Brain microvascular endothelial cell (primary cell): ENCODE measurements at regions not wholly inside any gene's neighbourhood (a gene's known extent, or its start where the extent isn't known, plus 50 kb on each side); places are given as distances from the start of the nearest gene placed in this dataset.

Source experiments
- DNase-seq: peaks from one replicate; pipeline ENCODE4 v3.0.0-alpha.2; 2020
- H3K27ac ChIP-seq: fragments of 250-450 bp; sonication (Bioruptor Pico); 2 replicates; pipeline ENCODE4 v1.5.1; 2020; ENCODE audit warnings: mild to moderate bottlenecking, moderate library complexity
- H3K27me3 ChIP-seq: fragments of 250-450 bp; sonication (Bioruptor Pico); replicated peaks from 2 replicates; pipeline ENCODE4 v1.5.1; 2020; ENCODE audit warnings: mild to moderate bottlenecking
- H3K36me3 ChIP-seq: fragments of 250-450 bp; sonication (Bioruptor Pico); replicated peaks from 2 replicates; pipeline ENCODE4 v1.5.1; 2020; ENCODE audit warnings: mild to moderate bottlenecking
- H3K4me3 ChIP-seq: 2 replicates; pipeline ENCODE4 v1.5.1; 2011; ENCODE audit warnings: low read depth, mild to moderate bottlenecking, control low read depth, low read length, moderate library complexity
- in situ Hi-C: cut with HindIII; loops from 2 replicates; pipeline ENCODE4 v1.10.0; 2017; ENCODE audit warnings: low sequenced_read_pairs, low pct_ligation_motif_present
- TF ChIP-seq, protein P1 (sequence below): IDR thresholded peaks from 2 replicates; pipeline ENCODE4 v1.5.1; 2011; ENCODE audit warnings: low read depth, mild to moderate bottlenecking, moderate library complexity, low read length, control low read depth, inconsistent platforms; ENCODE audit errors: missing control alignments

DNA sequence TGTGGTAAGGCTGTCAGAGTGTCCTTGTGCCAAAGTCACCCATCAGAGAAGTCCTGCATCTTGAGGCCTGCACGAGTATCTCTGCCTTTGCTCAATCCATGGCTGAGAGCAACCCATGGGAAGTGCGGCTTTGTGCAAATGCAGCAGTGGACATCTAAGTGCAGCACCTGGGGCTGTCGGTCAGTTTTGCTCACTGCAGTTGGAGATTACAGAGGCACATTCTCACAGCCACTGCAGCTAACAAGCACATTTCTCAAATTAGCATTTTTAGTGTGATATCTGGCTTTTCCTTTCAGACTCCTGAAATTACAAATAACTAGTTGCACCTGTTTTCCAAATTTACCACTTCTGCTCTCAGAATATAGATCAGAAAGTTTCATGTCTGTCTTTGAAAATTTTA, 81.5 kb upstream of the DAZL start:
- TF ChIP-seq, protein P1, sequence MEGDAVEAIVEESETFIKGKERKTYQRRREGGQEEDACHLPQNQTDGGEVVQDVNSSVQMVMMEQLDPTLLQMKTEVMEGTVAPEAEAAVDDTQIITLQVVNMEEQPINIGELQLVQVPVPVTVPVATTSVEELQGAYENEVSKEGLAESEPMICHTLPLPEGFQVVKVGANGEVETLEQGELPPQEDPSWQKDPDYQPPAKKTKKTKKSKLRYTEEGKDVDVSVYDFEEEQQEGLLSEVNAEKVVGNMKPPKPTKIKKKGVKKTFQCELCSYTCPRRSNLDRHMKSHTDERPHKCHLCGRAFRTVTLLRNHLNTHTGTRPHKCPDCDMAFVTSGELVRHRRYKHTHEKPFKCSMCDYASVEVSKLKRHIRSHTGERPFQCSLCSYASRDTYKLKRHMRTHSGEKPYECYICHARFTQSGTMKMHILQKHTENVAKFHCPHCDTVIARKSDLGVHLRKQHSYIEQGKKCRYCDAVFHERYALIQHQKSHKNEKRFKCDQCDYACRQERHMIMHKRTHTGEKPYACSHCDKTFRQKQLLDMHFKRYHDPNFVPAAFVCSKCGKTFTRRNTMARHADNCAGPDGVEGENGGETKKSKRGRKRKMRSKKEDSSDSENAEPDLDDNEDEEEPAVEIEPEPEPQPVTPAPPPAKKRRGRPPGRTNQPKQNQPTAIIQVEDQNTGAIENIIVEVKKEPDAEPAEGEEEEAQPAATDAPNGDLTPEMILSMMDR: no peak
- H3K36me3 ChIP-seq: no peaks in the 10 kb centered on the region
- in situ Hi-C loops: no loop called here

DNA sequence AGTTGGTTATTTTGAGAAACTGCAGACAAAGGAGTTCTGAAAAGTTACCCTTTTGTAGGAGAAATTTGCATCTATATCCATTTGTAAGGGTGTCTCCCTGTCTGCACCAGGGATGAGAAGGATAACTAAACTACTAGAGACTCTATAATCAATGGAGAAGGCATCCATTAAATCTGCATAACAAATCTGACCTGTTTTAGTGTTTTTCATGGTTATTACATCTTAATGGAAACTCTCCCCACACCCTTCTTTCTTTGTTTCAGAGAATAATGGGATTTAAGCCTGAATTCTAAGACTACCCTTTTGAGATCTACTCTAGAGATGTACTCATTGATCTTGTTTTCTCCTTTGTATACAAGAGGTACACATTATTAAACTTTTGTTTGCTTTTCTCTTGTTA, 82.0 kb upstream of the DAZL start:
- DNase-seq: no peak
- TF ChIP-seq, protein P1: no peak
- Histone ChIP-seq H3K27ac (no peak overlapping the region), H3K36me3 (no peaks in the 10 kb centered on the region), H3K4me3 (no peak overlapping the region), H3K27me3 (no peaks in the 10 kb centered on the region)
- in situ Hi-C loops: no loop called here

More for the DNA sequence above, 81.5 kb upstream of the DAZL start:
- DNase-seq: no peak
- Histone ChIP-seq H3K27me3 (no peaks in the 10 kb centered on the region), H3K27ac (no peak overlapping the region), H3K4me3 (no peak overlapping the region)

DNA sequence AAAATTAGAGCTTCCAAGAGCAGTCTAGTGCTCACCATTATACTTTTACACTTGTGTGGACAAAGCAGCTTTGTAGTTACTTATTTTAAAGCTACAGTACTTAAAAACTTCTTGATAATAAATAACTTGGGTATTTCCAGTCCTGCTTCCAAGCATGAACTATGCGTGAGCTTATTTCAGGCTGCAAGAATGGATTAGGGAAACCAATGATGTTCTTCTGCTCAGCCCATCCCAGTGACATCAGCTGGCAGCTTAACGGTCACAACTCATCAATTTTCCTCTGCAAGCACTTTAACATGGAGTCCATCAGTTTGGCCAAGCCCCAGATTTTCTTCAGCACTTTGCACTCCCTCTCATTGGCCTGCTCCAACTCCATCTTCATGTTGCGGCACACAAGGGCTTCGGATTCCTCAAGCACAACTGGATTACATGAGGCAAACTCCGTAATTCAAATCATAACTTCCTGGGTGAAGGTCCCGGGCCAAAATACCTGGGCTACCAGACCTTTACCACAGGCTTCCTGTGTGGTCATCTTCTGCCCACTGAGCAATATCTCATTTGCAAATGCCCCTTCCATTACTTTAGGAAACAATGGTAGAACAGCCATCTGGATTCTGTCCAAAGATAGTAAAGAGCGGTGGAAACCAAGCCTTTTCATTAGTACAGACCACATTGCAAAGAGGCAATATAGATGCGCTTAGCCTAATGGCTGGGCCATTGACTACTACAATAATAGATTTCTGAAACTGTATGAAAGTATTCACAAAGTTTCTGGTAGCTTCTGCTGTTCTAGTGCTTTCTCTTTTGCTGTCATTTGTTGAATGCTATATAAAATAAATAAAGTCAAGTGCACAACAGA, 87.5 kb upstream of the DAZL start:
- DNase-seq: no peak
- Histone ChIP-seq H3K27ac (no peak overlapping the region), H3K36me3 (no peaks in the 10 kb centered on the region), H3K27me3 (no peaks in the 10 kb centered on the region), H3K4me3 (no peak overlapping the region)
- TF ChIP-seq, protein P1: no peak
- in situ Hi-C loops: no loop called here

DNA sequence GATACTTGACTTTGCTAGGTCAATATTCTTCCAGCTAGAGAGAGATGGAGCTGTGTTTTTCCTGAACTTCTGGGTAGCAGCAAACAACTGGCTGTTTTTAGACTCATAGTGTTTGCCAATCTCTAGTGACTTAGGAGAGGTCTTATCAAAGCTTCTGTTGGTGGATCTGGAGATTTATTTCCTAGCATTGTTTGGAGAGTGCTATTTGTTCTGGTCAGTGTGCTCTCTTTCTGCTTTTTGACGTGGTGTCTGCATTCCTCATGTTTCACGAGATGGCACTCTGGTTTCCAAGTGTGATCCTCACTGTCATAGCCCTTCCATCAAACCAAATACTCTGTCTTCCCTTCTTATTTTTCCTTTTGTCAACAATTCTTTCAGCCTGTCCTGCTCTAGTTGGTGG, 88.6 kb upstream of the DAZL start:
- H3K36me3 ChIP-seq: no peaks in the 10 kb centered on the region
- H3K4me3 ChIP-seq: no peak overlapping the region
- no peaks in the 10 kb centered on the region for H3K27me3 ChIP-seq
- DNase-seq: no peak
- no peak overlapping the region for H3K27ac ChIP-seq
- in situ Hi-C loops: no loop called here
- TF ChIP-seq, protein P1: no peak

DNA sequence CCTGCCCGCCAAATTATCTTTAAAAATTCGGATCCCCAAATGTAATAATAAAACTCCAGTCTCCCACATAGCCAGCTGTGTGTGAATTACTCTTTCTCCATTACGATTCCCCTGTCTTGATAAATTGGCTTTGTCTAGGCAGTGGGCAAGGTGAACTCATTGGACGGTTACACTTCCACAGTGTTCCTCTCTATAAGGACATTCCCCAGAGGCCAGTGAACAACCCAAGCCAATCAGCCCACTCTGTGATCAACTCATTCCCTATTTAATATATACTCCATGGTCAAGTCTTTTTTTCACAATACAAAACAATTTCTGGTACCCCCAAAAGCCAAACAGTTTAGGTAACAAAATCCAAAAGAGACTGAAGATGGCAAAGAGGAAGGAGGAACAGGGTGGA, 90.5 kb upstream of the DAZL start:
- H3K36me3 ChIP-seq: no peaks in the 10 kb centered on the region
- H3K27me3 ChIP-seq: no peaks in the 10 kb centered on the region
- DNase-seq: no peak
- H3K4me3 ChIP-seq: no peak overlapping the region
- no peak overlapping the region for H3K27ac ChIP-seq
- TF ChIP-seq, protein P1: no peak
- in situ Hi-C loops: no loop called here
